OCI-LY7 (cell line): ENCODE measurements at regions not wholly inside any gene's neighbourhood (a gene's known extent, or its start where the extent isn't known, plus 50 kb on each side); places are given as distances from the start of the nearest gene placed in this dataset.

Experiments
- BruUV-seq: library from RNA; stranded (reverse); fragments of 400-500 nt; replicated peaks from 2 replicates; lab custom pipeline; 2021; lab: Mats Ljungman, UMichigan
- CTCF ChIA-PET: fragments of 300-600 bp; sonication (Branson Sonifier 250); formaldehyde crosslinking; loops from one replicate; lab custom pipeline; 2022; ENCODE audit warnings: antibody characterized with exemption; ENCODE audit not compliant: unreplicated experiment; lab: Charles Lee
- POLR2A ChIA-PET: fragments of 300-600 bp; sonication (Branson Sonifier 250); formaldehyde crosslinking; loops from one replicate; lab custom pipeline; 2022; ENCODE audit warnings: antibody characterized with exemption; lab: Charles Lee
- DNase-seq: peaks from one replicate; pipeline ENCODE4 v3.0.0-alpha.2; 2015; ENCODE audit warnings: low spot score
- H2AFZ ChIP-seq: fragments of 200-600 bp; sonication (generic), shearing (Covaris generic); 2 replicates; pipeline ENCODE4 v1.6.1; 2014; ENCODE audit warnings: mild to moderate bottlenecking, antibody characterized with exemption, low read length, moderate library complexity
- H3K27ac ChIP-seq: fragments of 200-600 bp; sonication (generic); 2 replicates; pipeline ENCODE4 v1.5.1; 2014; ENCODE audit warnings: mixed run types, low read depth, mild to moderate bottlenecking, moderate library complexity, low read length, inconsistent platforms; ENCODE audit not compliant: poor library complexity, severe bottlenecking
- H3K36me3 ChIP-seq: fragments of 200-600 bp; sonication (generic); 2 replicates; pipeline ENCODE4 v1.6.1; 2014; ENCODE audit warnings: mild to moderate bottlenecking, antibody characterized with exemption, low read length, moderate library complexity, mixed read lengths; ENCODE audit not compliant: insufficient read depth
- H3K4me1 ChIP-seq: fragments of 200-600 bp; sonication (generic); 2 replicates; pipeline ENCODE4 v1.5.1; 2014; ENCODE audit warnings: mild to moderate bottlenecking, low read length; ENCODE audit not compliant: insufficient read depth, poor library complexity, severe bottlenecking
- H3K4me2 ChIP-seq: fragments of 200-600 bp; sonication (generic); 2 replicates; pipeline ENCODE4 v1.6.1; 2014; ENCODE audit warnings: mild to moderate bottlenecking, low read length
- H3K4me3 ChIP-seq: fragments of 200-600 bp; sonication (generic); 2 replicates; pipeline ENCODE4 v1.5.1; 2014; ENCODE audit warnings: mild to moderate bottlenecking, low read depth, low read length; ENCODE audit not compliant: poor library complexity, severe bottlenecking
- H3K79me2 ChIP-seq: fragments of 200-600 bp; sonication (generic); 2 replicates; pipeline ENCODE4 v1.6.1; 2016; ENCODE audit warnings: low read depth, mild to moderate bottlenecking, low read length, moderate library complexity, mixed read lengths; ENCODE audit not compliant: insufficient read depth
- H3K9me2 ChIP-seq: fragments of 200-600 bp; sonication (generic); 2 replicates; pipeline ENCODE4 v1.6.1; 2016; ENCODE audit warnings: mild to moderate bottlenecking, low read length, mixed read lengths; ENCODE audit not compliant: insufficient read depth
- H3K9me3 ChIP-seq: fragments of 200-600 bp; sonication (generic); 2 replicates; pipeline ENCODE4 v1.6.1; 2014; ENCODE audit warnings: mild to moderate bottlenecking, mixed run types, low read length, mixed read lengths
- H4K20me1 ChIP-seq: fragments of 200-600 bp; sonication (generic); 2 replicates; pipeline ENCODE4 v1.6.1; 2014; ENCODE audit warnings: mild to moderate bottlenecking, antibody characterized with exemption, low read length, moderate library complexity, mixed read lengths; ENCODE audit not compliant: insufficient read depth
- CTCF ChIP-seq: fragments of 200-600 bp; sonication (generic); conservative IDR thresholded peaks from 2 replicates; pipeline ENCODE4 v1.5.1; 2014; ENCODE audit warnings: mild to moderate bottlenecking, antibody characterized with exemption, low read length, moderate library complexity, mixed read lengths
- EZH2phosphoT487 ChIP-seq: fragments of 200-600 bp; sonication (generic); IDR thresholded peaks from 2 replicates; pipeline ENCODE4 v1.6.1; 2018; ENCODE audit warnings: low read depth, borderline replicate concordance, mild to moderate bottlenecking, mixed run types, antibody characterized with exemption, low read length, moderate library complexity, mixed read lengths
- intact Hi-C: fragments of 100-400 bp; cut with micrococcal nuclease; formaldehyde crosslinking; loops from one replicate; pipeline ENCODE4 v1.10.0; 2022; ENCODE audit not compliant: unreplicated experiment

DNA sequence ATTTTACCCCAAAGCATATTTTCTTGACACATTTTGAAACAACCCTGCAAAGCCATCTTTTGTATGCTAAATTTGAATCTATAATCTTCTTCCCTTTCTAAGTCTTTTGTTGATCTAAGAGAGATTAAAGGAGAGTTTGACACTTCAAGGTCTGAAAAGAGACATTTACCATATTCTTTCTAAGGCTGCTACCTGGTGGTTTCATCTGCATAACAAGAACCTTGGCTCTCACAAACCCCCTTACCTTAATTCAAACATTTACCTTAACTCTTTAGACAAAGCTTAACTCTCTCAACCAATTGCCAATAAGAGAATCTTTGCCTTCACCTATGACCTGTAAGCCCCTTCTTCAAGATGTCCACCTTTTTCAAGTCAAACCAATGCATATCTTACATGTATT, 1143.6 kb downstream of the CDH11 start:
- H3K4me1 ChIP-seq, result no peaks in the 10 kb centered on the region
- no peak overlapping the region for H3K27ac ChIP-seq
- POLR2A ChIA-PET, result interaction anchor here (0.6 to 1.6 kb wide), 3 partner anchors 12 to 99 kb away, joined by 3 to 4 read pairs (median 4); no protein-coding TSS in a partner anchor
- no peak for DNase-seq
- no peak overlapping the region for H3K4me2 ChIP-seq
- no peak overlapping the region for H2AFZ ChIP-seq
- no peaks in the 10 kb centered on the region for H3K36me3 ChIP-seq
- H3K4me3 ChIP-seq, result no peak overlapping the region
- intact Hi-C loops, result no loop called here
- no peaks in the 10 kb centered on the region for H4K20me1 ChIP-seq
- no peaks in the 10 kb centered on the region for H3K9me3 ChIP-seq
- no peaks in the 10 kb centered on the region for H3K79me2 ChIP-seq
- BruUV-seq, result no TSS peak
- H3K9me2 ChIP-seq, result no peaks in the 10 kb centered on the region
- CTCF ChIA-PET, result no interaction called here
- TF ChIP-seq EZH2phosphoT487 (no peak), CTCF (no peak)

DNA sequence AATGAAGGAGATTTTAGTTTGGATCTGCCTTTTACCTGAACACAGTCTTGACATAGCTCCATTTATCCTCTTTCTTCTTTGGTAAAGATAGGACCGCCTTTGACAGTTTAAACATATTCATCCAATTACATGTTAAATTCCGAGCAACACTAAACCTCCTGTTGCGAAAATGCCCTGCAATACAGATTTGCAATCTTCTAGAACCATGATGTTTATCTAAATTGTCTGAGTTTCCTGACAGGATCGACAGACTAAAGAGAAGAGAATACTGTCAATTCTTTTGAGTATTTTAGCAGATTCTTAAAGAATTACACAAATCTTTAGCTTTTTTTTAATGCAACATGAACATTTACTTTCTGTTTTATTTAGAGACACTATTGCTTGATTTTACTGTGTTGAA, 1145.5 kb downstream of the CDH11 start:
- no peak overlapping the region for H3K4me2 ChIP-seq
- H3K9me3 ChIP-seq, result no peaks in the 10 kb centered on the region
- intact Hi-C loops, result no loop called here
- CTCF ChIA-PET, result no interaction called here
- H3K79me2 ChIP-seq, result no peaks in the 10 kb centered on the region
- no peaks in the 10 kb centered on the region for H3K36me3 ChIP-seq
- H3K4me3 ChIP-seq, result no peak overlapping the region
- DNase-seq, result no peak
- no peaks in the 10 kb centered on the region for H4K20me1 ChIP-seq
- no peak overlapping the region for H2AFZ ChIP-seq
- H3K9me2 ChIP-seq, result no peaks in the 10 kb centered on the region
- no peak overlapping the region for H3K27ac ChIP-seq
- POLR2A ChIA-PET, result interaction anchor here (0.7 kb wide), 1 partner anchor 942 kb away, joined by 3 read pairs; no protein-coding TSS in a partner anchor
- H3K4me1 ChIP-seq, result no peaks in the 10 kb centered on the region
- no TSS peak for BruUV-seq
- TF ChIP-seq CTCF (no peak), EZH2phosphoT487 (no peak)

GRCh38 chr16:63975669-63976068, 1146.2 kb downstream of the CDH11 start:
- H3K4me2 ChIP-seq, result no peak overlapping the region
- ChIA-PET CTCF (no interaction called here), POLR2A (interaction anchor here (0.6 kb wide), 1 partner anchor 15 kb away, joined by 7 read pairs; no protein-coding TSS in a partner anchor)
- intact Hi-C loops, result no loop called here
- DNase-seq, result no peak
- H3K4me1 ChIP-seq, result no peaks in the 10 kb centered on the region
- no peak overlapping the region for H3K27ac ChIP-seq
- H2AFZ ChIP-seq, result no peak overlapping the region
- no peaks in the 10 kb centered on the region for H3K36me3 ChIP-seq
- no peaks in the 10 kb centered on the region for H3K9me3 ChIP-seq
- BruUV-seq, result no TSS peak
- no peak for TF ChIP-seq EZH2phosphoT487
- TF ChIP-seq CTCF, result no peak
- no peak overlapping the region for H3K4me3 ChIP-seq
- no peaks in the 10 kb centered on the region for H4K20me1 ChIP-seq
- no peaks in the 10 kb centered on the region for H3K79me2 ChIP-seq
- H3K9me2 ChIP-seq, result 0 out of 2 replicates have a peak, but pooled peaks cover 2% of the 10 kb centered on the region
